Stimulated activated CD4-positive, alpha-beta T cell treated with anti-CD3 and anti-CD28 coated beads, Interleukin-4, amount 100 ng/mL, for 4 hours (primary cell): ENCODE measurements at regions not wholly inside any gene's neighbourhood (a gene's known extent, or its start where the extent isn't known, plus 50 kb on each side); places are given as distances from the start of the nearest gene placed in this dataset.
A peak's percentile ranks its signal among the peaks of the same experiment; 100 is the strongest.
"Not testable (repeated sequence)": the region's sequence is repeated elsewhere in the genome, so short reads cannot be mapped to it uniquely, and the experiment has no call there.

Experiments used
- DNase-seq, 2 experiments: peaks; one replicate each; pipeline ENCODE4 v3.0.0-alpha.2; 2020

DNA sequence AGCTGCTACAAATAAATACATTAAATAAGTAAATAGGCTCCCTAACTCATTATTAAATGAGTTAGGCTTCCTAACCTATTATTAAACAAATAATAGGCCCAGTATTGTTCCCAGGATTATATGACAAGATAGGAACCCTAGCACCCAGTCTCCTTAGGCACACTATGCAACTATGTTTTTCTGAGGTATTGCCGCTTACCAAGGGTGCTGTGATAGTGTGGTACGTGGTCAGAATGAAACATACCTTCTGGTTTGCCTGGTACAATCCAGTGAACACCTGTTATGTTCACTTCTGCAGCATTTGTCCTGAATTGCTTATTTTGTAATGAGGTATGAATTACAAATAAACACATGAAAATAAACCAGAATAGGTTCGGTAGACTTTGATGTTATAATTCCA lies 375.6 kb upstream of the GBE1 start:
- no peak for DNase-seq

- peak in 1 of 2 experiments; percentile 27 for DNase-seq
Measured at GRCh38 chr3:82133070-82133606, 371.7 kb upstream of the GBE1 start.

DNA sequence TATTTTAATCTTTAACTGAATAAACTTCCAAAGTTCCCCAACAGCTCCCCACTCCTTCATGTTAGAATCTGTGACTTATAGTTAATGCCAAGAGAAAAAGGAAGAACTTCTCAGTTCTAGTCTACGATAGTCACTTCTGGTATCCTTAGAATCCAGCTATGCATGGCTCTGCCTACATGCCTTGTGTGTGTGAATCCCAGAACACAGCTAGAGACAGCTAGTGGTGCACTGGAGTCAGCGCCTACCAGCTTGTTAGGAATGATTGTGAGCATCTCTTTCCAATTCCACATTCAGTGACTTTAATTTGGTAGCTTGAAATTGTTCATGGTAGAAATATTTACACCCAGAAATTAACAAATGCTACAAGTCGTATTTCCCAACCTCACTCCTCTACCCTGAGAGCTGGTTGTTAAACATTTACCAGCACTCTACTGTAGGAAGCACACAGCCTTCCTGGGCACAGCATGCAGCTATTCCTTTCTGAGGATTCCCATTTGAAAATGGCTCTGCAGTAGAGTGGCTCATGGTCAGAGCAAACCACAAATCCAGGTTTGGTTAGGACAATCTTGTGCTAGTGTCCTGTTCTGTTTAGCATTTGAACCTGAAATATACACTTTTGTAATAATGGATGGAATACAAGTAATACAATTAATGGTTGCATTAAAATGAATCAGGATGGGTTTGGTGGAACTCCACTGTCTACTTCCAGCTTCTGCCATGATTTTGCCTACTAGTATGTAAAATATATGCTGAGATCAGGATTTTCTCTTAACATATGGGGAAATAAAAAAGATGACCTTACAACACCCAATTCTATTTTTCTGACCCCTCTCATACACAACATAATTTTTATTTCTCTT lies 371.0 kb upstream of the GBE1 start:
- no peak for DNase-seq

GRCh38 chr3:82130046-82130445 lies 368.6 kb upstream of the GBE1 start:
- no peak for DNase-seq

DNA sequence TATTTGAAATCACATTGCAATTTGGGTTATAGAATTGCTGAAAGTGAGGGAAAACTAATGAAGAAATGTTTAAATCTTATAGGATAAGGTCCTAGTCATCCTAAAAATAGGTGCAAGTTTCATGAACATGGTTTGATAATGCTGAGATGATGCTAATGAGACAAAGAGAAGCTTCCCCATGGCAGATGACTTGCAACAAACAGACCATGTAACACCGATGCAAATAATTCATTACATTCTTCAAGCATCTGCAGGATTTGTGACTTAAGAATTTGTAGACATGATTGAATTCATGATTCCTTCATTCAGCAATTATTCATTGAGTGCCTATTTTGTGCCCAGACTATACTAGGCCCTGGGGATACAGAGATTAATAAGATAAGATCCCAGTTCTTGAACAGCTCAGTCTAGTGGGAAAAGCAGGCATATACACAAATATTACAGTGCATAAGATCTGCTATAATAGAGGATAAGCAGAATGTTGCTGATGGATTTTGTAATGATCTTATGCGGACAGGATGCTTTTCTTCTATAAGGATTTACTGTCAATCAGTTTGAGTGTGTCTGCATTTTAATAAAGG lies 367.9 kb upstream of the GBE1 start:
- DNase-seq = no peak

DNA sequence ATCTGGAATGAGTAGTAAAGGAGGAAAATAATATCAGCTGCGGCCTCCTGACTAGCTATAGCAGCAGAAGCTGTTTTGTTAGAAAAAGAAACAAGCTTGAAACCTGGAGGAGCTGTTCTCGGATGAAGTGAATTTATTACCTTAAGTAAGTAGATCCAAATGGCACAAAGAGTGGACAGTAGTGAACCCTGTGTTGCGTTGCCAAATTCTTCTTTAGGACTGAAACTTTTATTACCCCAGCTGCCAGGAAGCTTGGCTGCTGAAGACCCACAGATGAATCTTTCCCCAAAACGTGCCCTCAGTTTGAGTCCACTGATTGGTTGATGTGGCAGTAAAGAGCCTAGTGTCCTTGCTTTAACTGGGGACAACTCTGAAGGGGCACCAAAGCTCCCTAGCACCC lies 366.8 kb upstream of the GBE1 start:
- no peak for DNase-seq

GRCh38 chr3:82122554-82123345 lies 361.3 kb upstream of the GBE1 start:
- DNase-seq = no peak

DNA sequence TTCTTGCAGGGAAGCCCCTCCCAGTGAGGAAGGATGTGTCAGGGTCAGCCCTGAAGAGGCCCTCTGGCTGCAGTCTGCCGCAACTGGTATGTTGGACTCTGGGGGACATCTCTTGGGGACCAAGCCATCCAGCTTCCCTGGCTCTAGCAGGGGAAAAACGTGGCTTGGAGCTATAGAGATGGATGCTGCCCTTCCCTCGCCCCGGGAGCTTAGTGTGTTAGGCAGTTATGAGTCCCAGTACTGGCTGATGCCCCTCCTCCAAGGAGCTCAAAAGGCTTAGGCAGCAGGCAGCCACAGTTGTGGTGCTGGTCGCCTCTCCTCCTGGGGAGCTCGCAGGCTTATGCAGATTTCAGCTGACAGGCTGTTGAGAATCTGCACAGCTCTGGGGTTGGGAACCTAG lies 353.1 kb upstream of the GBE1 start:
- DNase-seq = no peak

DNA sequence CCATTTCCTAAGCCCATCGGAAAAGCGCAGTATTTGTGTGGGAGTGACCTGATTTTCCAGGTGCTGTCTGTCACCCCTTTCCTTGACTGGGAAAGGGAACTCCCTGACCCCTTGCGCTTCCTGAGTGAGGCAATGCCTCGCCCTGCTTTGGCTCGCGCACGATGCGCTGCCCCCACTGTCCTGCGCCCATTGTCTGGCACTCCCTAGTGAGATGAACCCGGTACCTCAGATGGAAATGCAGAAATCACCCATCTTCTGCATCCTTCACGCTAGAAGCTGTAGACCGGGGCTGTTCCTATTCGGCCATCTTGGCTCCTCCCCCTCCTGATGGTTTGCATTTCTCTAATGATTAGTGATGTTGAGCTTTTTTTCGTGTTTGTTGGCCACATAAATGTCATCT lies 349.3 kb upstream of the GBE1 start:
- not testable (repeated sequence) for DNase-seq

DNA sequence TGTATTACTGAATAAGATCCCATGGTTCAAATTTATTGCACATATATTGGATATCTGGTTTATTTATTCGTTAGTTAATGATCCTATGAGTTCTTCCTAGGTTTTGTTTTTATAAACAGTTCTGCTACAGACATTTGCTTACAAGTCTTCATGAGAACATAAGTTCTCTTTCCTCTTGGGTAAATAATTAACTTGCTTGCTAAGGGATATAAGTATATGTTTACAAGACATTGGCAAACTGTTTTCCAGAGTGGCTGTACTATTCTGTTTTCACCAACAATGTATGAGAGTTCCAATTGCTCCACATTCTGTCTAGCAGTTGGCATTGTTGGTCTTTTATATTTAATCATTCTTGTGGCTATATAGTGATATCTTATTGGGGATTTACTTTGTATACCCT lies 341.8 kb upstream of the GBE1 start:
- no peak for DNase-seq

GRCh38 chr3:82100378-82100777 lies 338.9 kb upstream of the GBE1 start:
- DNase-seq = no peak

DNA sequence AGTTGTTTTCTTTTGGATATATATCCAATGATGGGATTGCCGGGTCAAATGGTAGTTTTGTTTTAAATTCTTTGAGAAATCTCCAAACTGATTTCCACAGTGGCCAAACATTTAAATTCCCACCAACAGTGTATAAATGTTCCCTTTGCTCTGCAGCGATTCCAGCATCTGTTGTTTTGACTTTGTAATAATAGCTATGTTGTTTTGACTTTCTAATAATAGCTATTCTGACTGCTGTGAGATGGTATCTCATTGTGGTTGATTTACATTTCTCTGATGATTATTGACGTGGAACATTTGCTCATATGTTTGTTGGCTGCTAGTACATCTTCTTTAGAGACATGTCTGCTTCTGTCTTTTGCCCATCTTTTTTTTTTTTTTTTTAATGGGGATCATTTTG lies 332.2 kb upstream of the GBE1 start:
- DNase-seq = no peak

- no peak for DNase-seq
Measured at GRCh38 chr3:82088749-82089148, 327.3 kb upstream of the GBE1 start.

- no peak for DNase-seq
Measured at GRCh38 chr3:82087958-82088357, 326.5 kb upstream of the GBE1 start.

DNA sequence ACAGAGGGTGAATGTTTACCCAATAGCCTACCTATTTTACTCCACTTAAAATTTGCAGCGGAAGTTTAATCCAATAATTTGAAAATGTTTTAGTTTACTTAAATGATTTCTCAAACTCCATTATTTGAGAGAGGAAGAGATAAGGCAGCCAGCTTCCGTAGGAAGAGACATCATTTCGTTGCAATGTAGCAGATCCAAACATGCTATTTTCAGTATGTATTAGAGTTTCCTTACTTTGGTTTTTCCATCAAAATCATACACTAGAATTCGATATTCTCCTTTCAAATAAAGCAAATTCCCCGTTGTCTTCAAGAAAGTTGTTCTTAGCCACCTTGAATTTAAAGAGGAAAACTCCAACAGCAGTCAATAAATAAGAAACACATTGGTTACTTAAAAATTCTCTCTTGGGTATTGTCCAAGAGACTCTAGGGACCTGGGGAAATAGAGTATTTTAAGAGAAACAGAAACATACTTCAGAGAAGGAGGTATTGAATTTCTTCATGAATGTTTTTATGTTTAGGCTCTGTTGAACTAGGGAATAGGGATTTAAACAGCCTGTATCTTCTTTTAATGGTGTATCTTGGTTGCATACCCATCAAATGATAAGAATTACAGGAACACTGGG lies 324.5 kb upstream of the GBE1 start:
- no peak for DNase-seq

GRCh38 chr3:82085356-82085755 lies 323.9 kb upstream of the GBE1 start:
- DNase-seq = no peak

GRCh38 chr3:82084824-82085223 lies 323.4 kb upstream of the GBE1 start:
- DNase-seq = no peak

GRCh38 chr3:82082796-82083195 lies 321.4 kb upstream of the GBE1 start:
- no peak for DNase-seq

DNA sequence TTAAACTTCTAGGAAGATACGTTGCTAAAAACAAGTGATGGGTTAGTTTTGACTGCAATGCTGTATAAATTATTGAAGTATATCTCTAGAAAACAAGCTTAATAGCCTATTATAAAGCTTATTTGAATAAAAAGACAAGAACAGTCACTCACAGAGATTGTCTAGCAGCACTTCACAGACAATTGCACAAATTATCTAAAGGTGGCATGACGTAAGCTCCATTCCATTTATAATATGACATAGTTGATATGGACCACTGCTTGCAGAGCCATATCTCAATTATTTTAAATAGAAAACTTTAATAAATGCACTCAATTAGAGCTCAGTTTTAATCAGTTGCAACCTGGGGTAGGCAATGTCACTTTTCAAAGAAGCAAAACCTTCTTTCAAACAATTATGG lies 319.9 kb upstream of the GBE1 start:
- DNase-seq = no peak

- DNase-seq = no peak
Measured at GRCh38 chr3:82080792-82081191, 319.3 kb upstream of the GBE1 start.

DNA sequence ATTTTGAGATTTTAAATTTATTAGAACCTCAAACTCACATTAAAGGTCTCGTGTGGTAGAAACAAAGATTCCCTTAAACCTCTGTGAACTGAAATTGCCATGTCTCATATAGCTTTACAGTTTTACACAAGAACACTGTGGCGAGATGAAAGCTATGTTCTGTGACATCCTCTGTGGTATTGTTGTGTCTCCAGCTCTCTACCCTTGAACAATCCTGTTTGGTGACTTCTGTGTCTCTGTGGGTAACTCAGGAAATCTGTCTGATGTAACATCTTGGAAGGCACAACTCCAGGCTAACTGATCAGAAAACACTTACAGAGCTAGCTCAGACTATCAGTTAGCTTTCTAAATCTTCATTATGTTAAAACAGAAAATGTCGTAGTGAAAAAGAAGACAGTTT lies 318.8 kb upstream of the GBE1 start:
- no peak for DNase-seq

- DNase-seq = no peak
Measured at GRCh38 chr3:82079335-82079890, 318.0 kb upstream of the GBE1 start.

DNA sequence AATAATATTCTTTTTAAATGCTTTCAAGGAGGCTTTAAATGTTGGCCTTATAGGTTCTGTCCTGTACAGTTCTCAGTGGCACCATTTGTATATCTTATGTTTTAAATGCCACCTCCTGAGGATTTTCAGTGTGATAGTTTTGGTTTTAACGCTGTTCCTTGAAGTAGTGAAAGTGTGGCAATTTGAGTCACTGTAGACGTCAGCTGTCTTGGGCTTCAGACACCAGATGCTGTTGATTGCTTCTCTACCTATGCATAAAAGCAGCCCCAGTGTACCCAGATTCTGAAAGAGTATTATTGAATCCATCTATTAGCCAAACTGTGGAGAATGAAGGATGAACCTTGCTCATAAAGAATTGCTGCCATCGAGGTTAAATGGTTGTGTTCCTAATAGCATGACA lies 316.8 kb upstream of the GBE1 start:
- DNase-seq = no peak
